ENCODE measurements at regions not wholly inside any gene's neighbourhood (a gene's known extent, or its start where the extent isn't known, plus 50 kb on each side); places are given as distances from the start of the nearest gene placed in this dataset.

- Mint-ChIP-seq H3K9me3 (ENCODE audit: insufficient read depth) (no peaks in the 10 kb centered on the region), H3K27me3 (no peaks in the 10 kb centered on the region), H3K4me1 (peaks cover 10% of the 10 kb centered on the region), H3K4me3 (no peak overlapping the region), H3K27ac (no peak overlapping the region)
- TF ChIP-seq CTCF (IDR thresholded peaks at IDR 0.05) (no peak), EZH2 (IDR thresholded peaks at IDR 0.05; ENCODE audit: borderline replicate concordance, insufficient read depth, low read depth, low read length, poor library complexity, severe bottlenecking) (no peak)
- Histone ChIP-seq H3K36me3 (replicated peaks in 1 of 2; ENCODE audit: control extremely low read depth in 1 of 2, control insufficient read depth in 1 of 2, extremely low read depth in 1 of 2, insufficient read depth in 2 of 2, low read length in 1 of 2) (no peaks in the 10 kb centered on the region), H2AFZ (ENCODE audit: insufficient read depth, low read depth, low read length, poor library complexity, severe bottlenecking) (no peak overlapping the region), H3K27me3 (replicated peaks in 1 of 4; ENCODE audit: control extremely low read depth in 1 of 4, control insufficient read depth in 3 of 4, insufficient read depth in 4 of 4, low read length in 3 of 4) (no peaks in the 10 kb centered on the region), H3K4me2 (replicated peaks; ENCODE audit: low read depth, low read length, poor library complexity, severe bottlenecking) (no peak overlapping the region), H3K4me3 (ENCODE audit: control extremely low read depth in 1 of 5, extremely low read depth in 1 of 5, insufficient read depth in 1 of 5, low read depth in 2 of 5, low read length in 4 of 5) (no peak overlapping the region), H3K9me3 (ENCODE audit: control extremely low read depth in 1 of 3, control insufficient read depth in 2 of 3, insufficient read depth in 1 of 3, low read length in 2 of 3) (no peaks in the 10 kb centered on the region), H3K27ac (ENCODE audit: low read length in 2 of 2) (no peak overlapping the region), H3K9ac (ENCODE audit: low read length) (no peak overlapping the region), H4K20me1 (ENCODE audit: control insufficient read depth, insufficient read depth, low read length, poor library complexity, severe bottlenecking) (no peaks in the 10 kb centered on the region), H3K79me2 (ENCODE audit: control insufficient read depth, insufficient read depth, low read length) (no peaks in the 10 kb centered on the region), H3K4me1 (ENCODE audit: control insufficient read depth in 2 of 2, insufficient read depth in 2 of 2, low read length in 2 of 2) (peaks cover 3% of the 10 kb centered on the region in 2 donors)
- intact Hi-C loops (cut with micrococcal nuclease): no loop called here
- no peak for ATAC-seq (ENCODE audit: low read depth)
- CTCF ChIA-PET: no interaction called here
- no CpG with 5 or more reads among the region's 7 CpGs for WGBS (ENCODE audit: insufficient coverage)
- POLR2A ChIA-PET: no interaction called here
- DNase-seq: no peak
Observed at GRCh38 chr2:133838642-133839365, 270.5 kb upstream of the NCKAP5 start.

GRCh38 chr2:133839677-133840076, 271.4 kb upstream of the NCKAP5 start:
- intact Hi-C loops (cut with micrococcal nuclease): loop anchor here (10.0 kb wide), 1 partner anchor 325 kb away; no protein-coding TSS in a partner anchor

More at GRCh38 chr2:133839677-133840076, 271.4 kb upstream of the NCKAP5 start:
- peaks cover 3% of the 10 kb centered on the region in 2 donors for H3K4me1 ChIP-seq (ENCODE audit: control insufficient read depth in 2 of 2, insufficient read depth in 2 of 2, low read length in 2 of 2)
- H3K27me3 Mint-ChIP-seq: no peaks in the 10 kb centered on the region
- H3K4me3 Mint-ChIP-seq: no peak overlapping the region
- WGBS (ENCODE audit: insufficient coverage): no CpG with 5 or more reads among the region's 6 CpGs
- no peaks in the 10 kb centered on the region for H3K79me2 ChIP-seq (ENCODE audit: control insufficient read depth, insufficient read depth, low read length)
- H3K27ac ChIP-seq (ENCODE audit: low read length in 2 of 2): no peak overlapping the region
- no peak overlapping the region for H2AFZ ChIP-seq (ENCODE audit: insufficient read depth, low read depth, low read length, poor library complexity, severe bottlenecking)
- CTCF ChIA-PET: no interaction called here
- no peak overlapping the region for H3K9ac ChIP-seq (ENCODE audit: low read length)
- H3K27ac Mint-ChIP-seq: no peak overlapping the region
- POLR2A ChIA-PET: no interaction called here
- H3K9me3 Mint-ChIP-seq (ENCODE audit: insufficient read depth): no peaks in the 10 kb centered on the region
- DNase-seq: no peak
- TF ChIP-seq CTCF (IDR thresholded peaks at IDR 0.05) (no peak), EZH2 (IDR thresholded peaks at IDR 0.05; ENCODE audit: borderline replicate concordance, insufficient read depth, low read depth, low read length, poor library complexity, severe bottlenecking) (no peak)
- H3K9me3 ChIP-seq (ENCODE audit: control extremely low read depth in 1 of 3, control insufficient read depth in 2 of 3, insufficient read depth in 1 of 3, low read length in 2 of 3): no peaks in the 10 kb centered on the region
- H4K20me1 ChIP-seq (ENCODE audit: control insufficient read depth, insufficient read depth, low read length, poor library complexity, severe bottlenecking): no peaks in the 10 kb centered on the region
- no peaks in the 10 kb centered on the region for H3K36me3 ChIP-seq (replicated peaks in 1 of 2; ENCODE audit: control extremely low read depth in 1 of 2, control insufficient read depth in 1 of 2, extremely low read depth in 1 of 2, insufficient read depth in 2 of 2, low read length in 1 of 2)
- no peak overlapping the region for H3K4me2 ChIP-seq (replicated peaks; ENCODE audit: low read depth, low read length, poor library complexity, severe bottlenecking)
- no peak for ATAC-seq (ENCODE audit: low read depth)
- peaks cover 0 to 2% (median 0%) of the 10 kb centered on the region in 4 experiments for H3K27me3 ChIP-seq (replicated peaks in 1 of 4; ENCODE audit: control extremely low read depth in 1 of 4, control insufficient read depth in 3 of 4, insufficient read depth in 4 of 4, low read length in 3 of 4)
- no peak overlapping the region for H3K4me3 ChIP-seq (ENCODE audit: control extremely low read depth in 1 of 5, extremely low read depth in 1 of 5, insufficient read depth in 1 of 5, low read depth in 2 of 5, low read length in 4 of 5)
- H3K4me1 Mint-ChIP-seq: peaks cover 16% of the 10 kb centered on the region
